Uterus (tissue), 2 donors: ENCODE measurements at regions not wholly inside any gene's neighbourhood (a gene's known extent, or its start where the extent isn't known, plus 50 kb on each side); places are given as distances from the start of the nearest gene placed in this dataset.

Source experiments
- CTCF ChIP-seq, 4 experiments: fragments of 200-600 bp in 2 of 4; fragments of 450-650 bp in 2 of 4; sonication (generic) in 2 of 4; IDR thresholded peaks; one replicate each; pipeline ENCODE4 v1.5.1; 2016 to 2019; ENCODE audit warnings: antibody characterized with exemption in 4 of 4, mild to moderate bottlenecking in 2 of 4, moderate library complexity in 1 of 4
- POLR2A ChIP-seq, 2 donors: fragments of 450-650 bp; IDR thresholded peaks; one replicate each; pipeline ENCODE4 v1.6.1; 2016; ENCODE audit warnings: antibody characterized with exemption in 2 of 2, mild to moderate bottlenecking in 1 of 2, moderate library complexity in 1 of 2

- TF ChIP-seq CTCF (IDR thresholded peaks at IDR 0.05) (no peak), POLR2A (IDR thresholded peaks at IDR 0.05) (no peak)
These were observed 408.1 kb downstream of the HTR1A start for GRCh38 chr5:63554191-63554590.
